Hindlimb muscle (tissue), 1 donor: ENCODE measurements at regions not wholly inside any gene's neighbourhood (a gene's known extent, or its start where the extent isn't known, plus 50 kb on each side); places are given as distances from the start of the nearest gene placed in this dataset.

Experiments
- DNase-seq: peaks from one replicate; pipeline ENCODE4 v3.0.0-alpha.2; 2013

- no peak for DNase-seq
Observed at GRCh38 chr18:54020156-54020745, 204.2 kb downstream of the MBD2 start.

- peak; percentile 19 for DNase-seq
Observed at GRCh38 chr18:54019641-54020040, 204.8 kb downstream of the MBD2 start.

GRCh38 chr18:54013452-54013851, 211.0 kb downstream of the MBD2 start:
- no peak for DNase-seq

- no peak for DNase-seq
Observed at GRCh38 chr18:54004828-54005227, 219.6 kb downstream of the MBD2 start.

GRCh38 chr18:54003195-54003594, 221.3 kb downstream of the MBD2 start:
- no peak for DNase-seq

GRCh38 chr18:53997064-53997463, 227.4 kb downstream of the MBD2 start:
- no peak for DNase-seq

- no peak for DNase-seq
Observed at GRCh38 chr18:53994016-53994415, 230.5 kb downstream of the MBD2 start.

- no peak for DNase-seq
Observed at GRCh38 chr18:53991805-53992204, 232.7 kb downstream of the MBD2 start.

GRCh38 chr18:53991202-53991601, 233.3 kb downstream of the MBD2 start:
- DNase-seq = no peak

- no peak for DNase-seq
Observed at GRCh38 chr18:53990485-53990884, 234.0 kb downstream of the MBD2 start.

GRCh38 chr18:53984021-53984420, 240.4 kb downstream of the MBD2 start:
- DNase-seq = no peak

GRCh38 chr18:53971331-53971730, 253.1 kb downstream of the MBD2 start:
- DNase-seq = no peak

GRCh38 chr18:53952700-53953099, 271.8 kb downstream of the MBD2 start:
- DNase-seq = no peak

GRCh38 chr18:53950545-53950944, 273.9 kb downstream of the MBD2 start:
- no peak for DNase-seq

- DNase-seq = no peak
Observed at GRCh38 chr18:53948991-53949390, 275.5 kb downstream of the MBD2 start.

- no peak for DNase-seq
Observed at GRCh38 chr18:53947092-53947640, 277.3 kb downstream of the MBD2 start.

GRCh38 chr18:53946594-53946993, 277.9 kb downstream of the MBD2 start:
- no peak for DNase-seq

- no peak for DNase-seq
Observed at GRCh38 chr18:53944721-53945120, 279.7 kb downstream of the MBD2 start.

GRCh38 chr18:53943326-53943860, 281.1 kb downstream of the MBD2 start:
- no peak for DNase-seq

- DNase-seq = no peak
Observed at GRCh38 chr18:53941601-53942338, 282.7 kb downstream of the MBD2 start.

GRCh38 chr18:53937037-53937436, 287.4 kb downstream of the MBD2 start:
- no peak for DNase-seq

GRCh38 chr18:53935803-53936202, 288.7 kb downstream of the MBD2 start:
- DNase-seq = no peak

- no peak for DNase-seq
Observed at GRCh38 chr18:53935399-53935798, 289.1 kb downstream of the MBD2 start.
